Osteoblast (primary cell): ENCODE measurements at regions not wholly inside any gene's neighbourhood (a gene's known extent, or its start where the extent isn't known, plus 50 kb on each side); places are given as distances from the start of the nearest gene placed in this dataset.

Experiments used
- DNase-seq: peaks from one replicate; pipeline ENCODE4 v3.0.0; 2011; ENCODE audit warnings: low spot score, mixed read lengths; ENCODE audit not compliant: insufficient read length; ENCODE audit errors: missing footprints
- H2AFZ ChIP-seq: 2 replicates; pipeline ENCODE4 v1.6.0; 2011; ENCODE audit warnings: mild to moderate bottlenecking, low read length
- H3K27ac ChIP-seq: 2 replicates; pipeline ENCODE4 v1.5.1; 2011; ENCODE audit warnings: mild to moderate bottlenecking, low read depth, low read length, moderate library complexity
- H3K27me3 ChIP-seq: 2 replicates; pipeline ENCODE4 v1.6.0; 2012; ENCODE audit warnings: mild to moderate bottlenecking, control low read depth, inconsistent platforms, low read length, moderate library complexity; ENCODE audit not compliant: insufficient read depth
- H3K36me3 ChIP-seq: 2 replicates; pipeline ENCODE4 v1.5.1; 2011; ENCODE audit warnings: mild to moderate bottlenecking, low read length, control low read depth, moderate library complexity; ENCODE audit not compliant: insufficient read depth
- H3K4me1 ChIP-seq: 2 replicates; pipeline ENCODE4 v1.5.1; 2011; ENCODE audit warnings: mild to moderate bottlenecking, low read length, control low read depth, moderate library complexity; ENCODE audit not compliant: insufficient read depth
- H3K4me2 ChIP-seq: 2 replicates; pipeline ENCODE4 v1.6.0; 2011; ENCODE audit warnings: mild to moderate bottlenecking, low read length; ENCODE audit not compliant: insufficient read depth
- H3K4me3 ChIP-seq: fragments of 200-600 bp; sonication (generic); 3 replicates; pipeline ENCODE4 v1.5.1; 2012; ENCODE audit warnings: mild to moderate bottlenecking, low read length, inconsistent platforms; ENCODE audit not compliant: insufficient read depth
- H3K79me2 ChIP-seq: 2 replicates; pipeline ENCODE4 v1.6.0; 2012; ENCODE audit warnings: mild to moderate bottlenecking, low read length, control low read depth, inconsistent platforms; ENCODE audit not compliant: insufficient read depth
- H3K9me3 ChIP-seq: 2 replicates; pipeline ENCODE4 v1.5.1; 2011; ENCODE audit warnings: low read depth, low read length, control low read depth
- H4K20me1 ChIP-seq: 2 replicates; pipeline ENCODE4 v1.6.0; 2012; ENCODE audit warnings: mild to moderate bottlenecking, low read length, control low read depth; ENCODE audit not compliant: insufficient read depth
- CTCF ChIP-seq: IDR thresholded peaks from 2 replicates; pipeline ENCODE4 v1.5.1; 2011; ENCODE audit warnings: mild to moderate bottlenecking, low read depth, low read length, moderate library complexity; ENCODE audit errors: extremely low read depth

- TF ChIP-seq CTCF: no peak
- H3K79me2 ChIP-seq: no peaks in the 10 kb centered on the region
Measured at GRCh38 chr3:127112796-127113570, 79.9 kb upstream of the PRR23E start.

GRCh38 chr3:127113571-127113891, 79.4 kb upstream of the PRR23E start:
- H3K27ac ChIP-seq: no peak overlapping the region
- no peak overlapping the region for H3K4me2 ChIP-seq
- no peak for TF ChIP-seq CTCF
- H3K9me3 ChIP-seq: peaks cover 8% of the 10 kb centered on the region
- H3K79me2 ChIP-seq: no peaks in the 10 kb centered on the region
- no peak overlapping the region for H3K4me3 ChIP-seq
- no peak for DNase-seq
- H3K4me1 ChIP-seq: no peaks in the 10 kb centered on the region
- peaks cover 3% of the 10 kb centered on the region for H3K27me3 ChIP-seq
- H2AFZ ChIP-seq: no peak overlapping the region
- H3K36me3 ChIP-seq: no peaks in the 10 kb centered on the region
- no peaks in the 10 kb centered on the region for H4K20me1 ChIP-seq

More at GRCh38 chr3:127112796-127113570, 79.9 kb upstream of the PRR23E start:
- H3K4me2 ChIP-seq: no peak overlapping the region
- peaks cover 8% of the 10 kb centered on the region for H3K9me3 ChIP-seq
- no peaks in the 10 kb centered on the region for H3K36me3 ChIP-seq
- DNase-seq: no peak
- H3K4me3 ChIP-seq: no peak overlapping the region
- H3K4me1 ChIP-seq: no peaks in the 10 kb centered on the region
- peaks cover 3% of the 10 kb centered on the region for H3K27me3 ChIP-seq
- H4K20me1 ChIP-seq: no peaks in the 10 kb centered on the region
- no peak overlapping the region for H3K27ac ChIP-seq
- H2AFZ ChIP-seq: no peak overlapping the region

GRCh38 chr3:127114337-127115070, 78.4 kb upstream of the PRR23E start:
- H3K79me2 ChIP-seq: no peaks in the 10 kb centered on the region
- H3K36me3 ChIP-seq: no peaks in the 10 kb centered on the region
- H4K20me1 ChIP-seq: no peaks in the 10 kb centered on the region
- no peak overlapping the region for H2AFZ ChIP-seq
- H3K27me3 ChIP-seq: no peaks in the 10 kb centered on the region
- peaks cover 8% of the 10 kb centered on the region for H3K9me3 ChIP-seq
- no peak for TF ChIP-seq CTCF
- no peak overlapping the region for H3K4me2 ChIP-seq
- no peak for DNase-seq
- H3K4me3 ChIP-seq: no peak overlapping the region
- no peak overlapping the region for H3K27ac ChIP-seq
- no peaks in the 10 kb centered on the region for H3K4me1 ChIP-seq

GRCh38 chr3:127115691-127116351, 77.1 kb upstream of the PRR23E start:
- Histone ChIP-seq H3K4me1 (no peaks in the 10 kb centered on the region), H3K27me3 (peaks cover 3% of the 10 kb centered on the region), H3K9me3 (peaks cover 8% of the 10 kb centered on the region), H3K4me3 (no peak overlapping the region), H3K27ac (no peak overlapping the region), H4K20me1 (peaks cover 2% of the 10 kb centered on the region), H3K36me3 (no peaks in the 10 kb centered on the region), H3K79me2 (no peaks in the 10 kb centered on the region), H2AFZ (no peak overlapping the region), H3K4me2 (no peak overlapping the region)
- DNase-seq: no peak
- TF ChIP-seq CTCF: no peak
